WI38 (cell line): ENCODE measurements at regions not wholly inside any gene's neighbourhood (a gene's known extent, or its start where the extent isn't known, plus 50 kb on each side); places are given as distances from the start of the nearest gene placed in this dataset.

Source experiments
- H3K4me3 ChIP-seq: 2 replicates; pipeline ENCODE4 v1.5.1; 2011; ENCODE audit warnings: low read depth, mild to moderate bottlenecking, control low read depth, low read length
- CTCF ChIP-seq: IDR thresholded peaks from 2 replicates; pipeline ENCODE4 v1.5.1; 2012; ENCODE audit warnings: low read depth, mild to moderate bottlenecking, control low read depth, low read length

GRCh38 chr13:44220948-44221347 is 152.7 kb upstream of the SERP2 start:
- no peak overlapping the region for H3K4me3 ChIP-seq
- no peak for TF ChIP-seq CTCF

GRCh38 chr13:44221657-44222056 is 152.0 kb upstream of the SERP2 start:
- no peak overlapping the region for H3K4me3 ChIP-seq
- no peak for TF ChIP-seq CTCF

DNA sequence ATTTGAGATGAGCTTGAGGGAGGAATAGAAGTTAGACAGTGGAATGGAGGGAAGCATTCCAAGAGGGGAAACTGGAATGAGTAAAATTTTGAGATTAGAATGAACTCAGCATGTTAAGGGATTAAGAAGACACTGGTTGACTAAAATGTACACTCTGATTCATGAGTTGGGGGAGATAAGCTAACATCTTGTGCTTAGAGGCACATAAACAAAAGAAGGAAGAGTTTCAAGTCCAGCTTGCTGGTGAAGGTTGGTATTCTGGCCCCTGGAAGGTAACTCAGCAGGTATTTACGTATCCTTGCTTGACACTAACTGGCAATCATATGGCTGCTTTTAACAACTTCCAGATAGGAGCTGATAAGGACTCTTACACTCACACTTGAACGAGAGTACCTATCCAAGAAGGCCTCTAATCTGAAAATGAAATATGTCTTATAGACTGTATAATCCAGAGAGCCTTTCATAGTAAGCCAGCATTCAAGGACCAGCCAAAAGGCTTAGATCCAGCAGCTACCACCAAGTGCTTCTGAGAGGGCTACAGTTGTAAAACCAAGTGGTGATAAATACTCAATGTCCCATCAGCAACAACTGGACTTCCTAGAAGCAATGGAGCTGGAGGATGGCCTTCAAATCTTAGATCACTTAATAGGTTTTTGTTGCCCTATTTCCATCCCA is 149.7 kb upstream of the SERP2 start:
- TF ChIP-seq CTCF, result no peak
- no peak overlapping the region for H3K4me3 ChIP-seq

- no peak overlapping the region for H3K4me3 ChIP-seq
- no peak for TF ChIP-seq CTCF
These were observed 149.0 kb upstream of the SERP2 start for GRCh38 chr13:44224450-44225149.

DNA sequence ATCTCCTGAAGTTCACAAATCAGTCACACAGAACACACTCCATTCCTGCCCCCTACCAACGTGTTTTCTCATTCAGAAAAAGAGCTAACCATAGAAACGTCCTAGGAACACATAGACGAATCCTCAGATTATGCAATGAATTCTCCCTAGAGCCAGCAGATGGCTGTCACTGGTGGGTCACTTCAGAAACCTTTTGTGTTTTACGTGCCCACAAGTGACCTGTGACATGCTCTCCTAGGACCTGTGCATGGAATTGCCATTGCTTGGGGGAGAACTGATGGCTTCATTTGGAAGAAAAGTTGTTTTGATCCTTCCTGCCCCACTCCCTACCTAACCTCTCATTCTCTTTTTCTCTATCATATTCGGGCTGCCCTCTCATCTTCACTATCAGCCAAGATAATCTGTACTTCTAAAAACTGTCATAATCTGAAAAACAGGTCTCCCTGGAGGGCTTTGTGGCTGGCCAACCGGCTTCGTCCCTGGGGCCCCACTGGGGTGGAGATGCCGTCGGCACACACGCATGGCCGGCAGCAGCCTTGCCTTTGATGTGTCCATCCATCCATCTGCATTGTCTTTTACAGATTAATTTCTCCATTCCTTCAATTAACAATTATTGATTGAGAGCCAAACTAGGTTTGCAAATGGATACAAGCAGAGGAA is 144.1 kb upstream of the SERP2 start:
- H3K4me3 ChIP-seq, result no peak overlapping the region
- TF ChIP-seq CTCF, result no peak

- TF ChIP-seq CTCF, result no peak
- H3K4me3 ChIP-seq, result no peak overlapping the region
These were observed 143.6 kb upstream of the SERP2 start for GRCh38 chr13:44230071-44230470.

- no peak overlapping the region for H3K4me3 ChIP-seq
- TF ChIP-seq CTCF, result no peak
These were observed 142.9 kb upstream of the SERP2 start for GRCh38 chr13:44230736-44231135.
